ELR (cell line): ENCODE measurements at regions not wholly inside any gene's neighbourhood (a gene's known extent, or its start where the extent isn't known, plus 50 kb on each side); places are given as distances from the start of the nearest gene placed in this dataset.

ENCODE experiments used
- DNase-seq: peaks from one replicate; pipeline ENCODE4 v3.0.0-alpha.2; 2015; ENCODE audit warnings: low read depth

DNA sequence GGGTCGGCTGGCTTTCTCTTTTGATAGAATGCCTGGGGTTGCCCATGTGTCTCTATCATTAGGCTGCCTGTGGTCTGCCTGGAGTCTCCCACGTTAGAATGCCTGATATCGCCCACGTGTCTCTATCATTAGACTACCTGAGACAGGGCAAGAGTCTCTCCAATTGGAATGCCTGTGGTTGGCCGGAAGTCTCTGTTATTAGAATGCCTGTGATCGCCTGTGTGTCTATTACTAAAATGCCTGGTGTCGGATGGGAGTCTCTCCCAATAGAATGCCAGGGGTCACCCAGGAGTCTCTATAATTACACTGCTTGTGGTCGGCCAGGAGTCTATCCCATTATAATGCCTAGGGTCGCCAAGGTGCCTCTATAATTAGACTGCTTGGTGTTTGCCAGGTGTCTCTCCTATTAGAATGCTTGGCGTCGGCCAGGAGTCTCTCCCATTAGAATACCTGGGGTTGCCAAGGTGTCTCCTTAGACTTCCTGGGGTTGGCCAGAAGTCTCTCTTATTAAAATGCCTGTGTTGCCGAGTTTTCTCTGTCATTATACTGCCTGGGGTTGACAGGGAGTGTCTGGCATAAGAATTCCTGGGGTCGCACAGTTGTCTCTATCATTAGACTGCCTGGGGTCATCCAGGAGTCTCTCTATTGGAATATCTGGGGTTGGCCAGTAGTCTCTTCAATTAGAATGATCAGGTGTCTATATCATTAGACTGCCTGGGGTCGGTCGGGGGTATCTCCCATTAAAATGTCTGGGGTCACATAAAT is 2272.8 kb downstream of the TP53TG3F start:
- DNase-seq, result no peak

DNA sequence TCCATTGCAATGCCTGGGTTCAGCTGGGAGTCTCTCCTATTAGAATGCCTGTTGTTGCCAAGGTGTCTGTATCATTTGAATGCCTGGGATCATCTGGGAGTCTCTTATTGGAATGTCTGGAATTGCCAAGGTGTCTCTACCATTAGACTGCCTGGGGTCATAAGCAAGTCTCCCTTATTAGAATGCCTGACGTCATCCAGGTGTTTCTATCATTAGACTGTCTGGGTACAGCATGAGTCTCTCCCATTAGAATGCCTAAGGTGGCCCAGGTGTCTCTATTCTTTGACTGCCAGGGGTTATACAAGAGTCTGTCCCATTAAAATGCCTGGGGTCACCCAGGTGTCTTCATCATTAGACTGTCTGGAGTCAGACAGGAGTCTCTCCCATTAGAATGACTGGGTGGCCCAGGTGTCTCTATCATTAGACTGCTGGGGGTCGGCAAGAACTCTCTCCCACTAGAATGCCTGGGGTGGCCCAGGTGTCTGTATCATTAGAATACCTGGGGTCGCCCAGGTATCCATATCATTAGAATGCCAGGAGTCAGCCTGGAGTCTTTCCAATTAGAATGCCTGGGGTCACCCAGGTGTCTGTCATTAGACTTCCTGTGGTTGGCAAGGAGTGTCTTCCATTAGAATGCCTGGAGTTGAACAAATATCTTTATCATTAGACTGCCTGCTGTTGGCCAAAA is 2274.0 kb downstream of the TP53TG3F start:
- DNase-seq, result no peak

DNA sequence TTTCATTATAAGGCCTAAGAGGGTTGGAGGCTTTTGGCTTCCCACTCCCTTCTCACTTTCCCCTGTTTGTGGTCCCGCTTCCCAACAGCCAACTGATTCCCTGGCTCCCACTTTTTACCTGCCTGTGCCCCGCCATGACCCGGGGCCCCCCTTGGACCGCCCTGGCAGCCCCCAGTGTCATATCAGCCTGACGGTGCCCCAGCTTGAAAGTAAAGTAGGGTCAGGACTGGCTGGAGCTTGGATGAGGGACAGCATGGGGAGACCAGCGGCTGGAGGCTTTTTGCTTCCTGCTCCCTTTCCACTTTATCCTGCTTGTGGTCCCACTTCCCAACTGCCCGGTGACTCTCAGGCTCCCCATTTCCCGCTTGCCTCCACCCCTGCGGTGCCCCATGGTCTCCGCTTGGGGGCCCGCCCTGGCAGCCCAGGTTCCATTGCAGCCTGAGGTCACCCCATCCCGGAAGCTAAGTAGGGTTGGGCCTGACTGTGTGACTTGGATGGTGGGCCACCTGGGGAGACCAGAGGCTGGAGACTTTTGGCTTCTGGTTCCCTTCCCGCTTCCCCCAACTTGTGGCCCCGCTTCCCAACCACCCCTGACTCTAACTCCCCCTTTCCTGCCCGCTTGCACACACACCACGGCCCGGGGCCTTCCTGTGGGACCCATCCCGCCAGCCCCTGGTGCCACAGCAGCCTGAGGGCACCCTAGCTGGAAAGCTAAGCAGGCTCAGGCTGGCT is 2274.7 kb downstream of the TP53TG3F start:
- no peak for DNase-seq

DNA sequence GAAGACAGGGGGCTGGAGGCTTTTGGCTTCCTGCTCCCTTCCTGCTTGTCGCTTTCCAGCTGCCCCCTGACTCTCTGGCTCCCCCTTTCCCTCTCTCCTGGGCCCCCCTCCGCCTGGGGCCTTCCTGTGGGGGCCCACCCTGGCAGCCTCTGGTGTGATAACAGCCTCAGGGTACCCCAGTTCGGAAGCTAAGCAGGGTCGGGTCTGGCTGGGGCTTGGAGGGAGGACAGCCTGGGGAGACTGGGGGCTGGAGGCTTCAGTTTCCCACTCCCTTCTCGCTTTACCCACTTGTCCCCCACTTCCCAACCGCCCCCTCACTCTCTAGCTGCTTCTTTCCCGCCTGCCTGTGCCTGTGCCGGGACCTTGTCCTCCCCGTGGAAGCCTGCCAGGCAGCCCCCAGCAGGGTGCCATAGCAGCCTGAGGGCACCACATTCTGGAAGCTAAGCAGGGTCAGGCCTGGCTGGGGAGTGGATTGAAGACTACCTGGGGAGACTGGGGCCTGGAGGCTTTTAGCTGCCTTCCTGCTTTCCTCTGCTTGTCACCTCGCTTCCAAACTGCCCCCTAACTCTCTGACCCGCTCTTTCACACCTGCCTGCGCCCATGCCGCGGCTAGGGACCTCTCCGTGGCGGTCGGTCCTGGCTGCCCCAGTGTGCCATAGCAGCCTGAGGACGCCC is 2275.5 kb downstream of the TP53TG3F start:
- no peak for DNase-seq

DNA sequence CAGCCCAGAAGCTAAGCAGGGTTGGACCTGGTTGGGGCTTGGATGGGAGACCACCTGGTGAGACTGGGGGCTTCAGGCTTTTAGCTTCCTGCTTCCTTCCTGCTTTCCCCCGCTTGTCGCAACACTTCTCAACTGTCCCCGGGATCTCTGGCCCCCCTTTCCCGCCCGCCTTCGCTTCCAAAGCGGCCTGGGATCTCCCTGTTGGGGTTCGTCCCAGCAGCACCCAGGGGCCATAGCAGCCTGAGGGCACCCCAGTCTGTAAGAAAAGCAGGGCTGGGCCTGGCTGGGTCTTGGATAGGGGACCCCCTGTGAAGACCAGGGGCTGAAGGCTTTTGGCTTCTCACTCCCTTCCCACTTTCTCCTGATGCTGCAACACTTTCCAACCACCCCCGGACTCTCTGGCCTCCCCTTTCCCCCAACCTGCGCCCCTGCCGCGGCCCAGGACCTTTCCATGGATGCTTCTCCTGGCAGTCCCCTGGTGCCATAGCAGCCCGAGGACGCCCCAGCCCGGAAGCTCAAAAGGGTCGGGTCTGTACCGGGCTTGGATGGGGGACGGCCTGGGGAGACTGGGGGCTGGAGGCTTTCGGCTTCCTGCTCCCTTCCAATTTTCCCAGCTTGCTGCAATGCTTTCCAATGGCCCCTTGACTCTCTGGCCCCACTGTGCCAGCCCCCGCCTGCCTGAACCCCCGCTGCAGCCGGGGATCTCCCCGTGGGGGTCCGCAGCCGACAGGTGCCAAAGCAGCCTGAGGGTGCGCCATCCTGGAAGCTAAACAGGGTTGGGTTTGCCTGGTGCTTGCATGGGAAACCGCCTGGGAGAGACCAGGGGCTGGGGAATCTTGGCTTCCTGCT is 2276.2 kb downstream of the TP53TG3F start:
- DNase-seq, result no peak

GRCh38 chr16:35736546-35736945 is 2277.1 kb downstream of the TP53TG3F start:
- no peak for DNase-seq

GRCh38 chr16:35737076-35737475 is 2277.7 kb downstream of the TP53TG3F start:
- DNase-seq, result no peak

GRCh38 chr16:35741546-35741945 is 2282.1 kb downstream of the TP53TG3F start:
- DNase-seq, result no peak

- no peak for DNase-seq
These were observed 2283.8 kb downstream of the TP53TG3F start for GRCh38 chr16:35743101-35743692.

DNA sequence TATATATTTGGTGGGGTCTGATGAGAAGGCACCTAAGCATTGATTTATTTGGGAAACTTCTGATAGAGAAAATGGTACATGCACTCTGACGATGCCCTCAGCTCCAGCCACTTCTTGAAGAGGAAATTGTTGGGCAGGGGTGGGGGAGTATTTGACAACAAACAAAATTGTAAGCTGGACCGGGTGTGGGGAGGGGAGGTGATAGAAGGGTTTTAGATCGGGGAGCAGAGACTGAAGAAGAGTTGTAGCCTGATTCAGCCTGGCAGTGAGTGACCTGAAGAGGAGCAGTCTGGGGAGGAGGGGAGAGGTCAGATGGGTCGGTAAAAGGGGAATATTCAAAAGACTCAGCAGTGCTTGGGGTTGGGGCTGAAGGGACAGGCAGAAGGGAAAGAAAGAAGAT is 2284.7 kb downstream of the TP53TG3F start:
- no peak for DNase-seq

DNA sequence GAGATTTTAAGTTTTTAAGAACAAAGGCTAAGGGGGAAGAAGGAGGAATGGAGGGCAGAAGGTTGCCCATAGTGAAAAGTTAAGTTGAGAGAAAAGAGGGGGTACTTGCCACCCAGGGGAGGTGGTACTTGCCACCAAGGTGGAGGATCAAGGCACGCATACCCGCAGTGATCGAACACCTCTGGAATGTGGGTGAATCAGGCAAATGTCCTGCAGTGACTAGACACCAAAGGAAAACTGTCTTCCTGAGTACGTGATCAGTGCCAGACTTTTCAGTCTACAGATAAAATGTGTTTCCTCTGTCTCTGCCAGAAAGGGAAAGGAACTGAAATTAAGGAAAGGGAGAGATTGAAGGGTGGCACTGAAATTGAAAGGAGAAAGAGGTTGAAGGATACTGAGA is 2285.3 kb downstream of the TP53TG3F start:
- no peak for DNase-seq

- no peak for DNase-seq
These were observed 2285.8 kb downstream of the TP53TG3F start for GRCh38 chr16:35745191-35745590.

DNA sequence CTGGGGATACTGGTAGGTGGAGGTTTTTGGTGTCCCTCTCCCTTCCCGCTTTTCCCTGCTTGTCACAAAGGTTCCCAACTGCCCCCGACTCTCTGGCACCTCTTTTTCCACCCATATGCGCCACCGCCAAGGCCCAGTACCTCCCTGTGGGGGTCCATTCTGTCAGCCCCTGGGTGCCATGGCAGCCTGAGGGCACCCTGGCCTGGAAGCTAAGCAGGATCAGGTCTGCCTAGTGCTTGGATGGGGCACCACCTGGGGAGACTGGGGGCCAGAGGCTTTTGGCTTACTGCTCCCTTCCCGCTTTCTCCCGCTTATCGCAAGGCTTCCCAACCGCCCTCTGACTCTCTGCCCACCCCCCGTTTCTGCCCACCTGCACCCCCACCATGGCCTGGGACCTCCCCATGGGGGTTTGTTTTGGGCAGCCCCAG is 2286.4 kb downstream of the TP53TG3F start:
- no peak for DNase-seq

DNA sequence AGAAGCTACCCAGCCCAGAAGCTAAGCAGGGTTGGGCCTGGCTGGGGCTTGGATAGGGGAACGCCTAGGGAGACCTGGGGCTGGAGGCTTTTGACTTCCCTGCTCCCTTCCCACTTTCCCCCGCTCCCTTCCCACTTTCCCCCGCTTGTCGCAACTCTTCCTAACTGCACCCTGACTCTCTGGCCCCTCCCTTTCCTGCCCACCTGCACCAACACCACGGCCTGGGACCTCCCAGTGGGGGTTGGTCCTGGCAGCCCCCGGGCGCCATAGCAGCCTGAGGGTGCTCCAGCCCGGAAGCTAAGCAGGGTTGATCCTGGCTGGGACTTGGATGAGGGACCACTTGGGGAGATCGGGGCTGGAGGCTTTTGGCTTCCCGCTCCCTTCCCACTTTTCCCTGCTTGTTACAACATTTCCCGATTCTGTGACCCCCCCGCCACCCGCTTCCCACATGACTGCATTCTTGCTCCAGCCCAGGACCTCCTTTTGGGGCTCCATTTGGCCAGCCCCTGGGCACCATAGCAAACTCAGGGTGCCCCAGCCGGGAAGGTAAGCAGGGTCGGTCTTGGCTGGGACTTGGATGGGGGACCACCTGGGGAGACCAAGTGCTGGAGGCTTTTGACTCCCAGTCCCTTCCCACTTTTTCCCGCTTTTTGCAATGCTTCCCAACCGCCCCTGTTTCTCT is 2287.0 kb downstream of the TP53TG3F start:
- no peak for DNase-seq

DNA sequence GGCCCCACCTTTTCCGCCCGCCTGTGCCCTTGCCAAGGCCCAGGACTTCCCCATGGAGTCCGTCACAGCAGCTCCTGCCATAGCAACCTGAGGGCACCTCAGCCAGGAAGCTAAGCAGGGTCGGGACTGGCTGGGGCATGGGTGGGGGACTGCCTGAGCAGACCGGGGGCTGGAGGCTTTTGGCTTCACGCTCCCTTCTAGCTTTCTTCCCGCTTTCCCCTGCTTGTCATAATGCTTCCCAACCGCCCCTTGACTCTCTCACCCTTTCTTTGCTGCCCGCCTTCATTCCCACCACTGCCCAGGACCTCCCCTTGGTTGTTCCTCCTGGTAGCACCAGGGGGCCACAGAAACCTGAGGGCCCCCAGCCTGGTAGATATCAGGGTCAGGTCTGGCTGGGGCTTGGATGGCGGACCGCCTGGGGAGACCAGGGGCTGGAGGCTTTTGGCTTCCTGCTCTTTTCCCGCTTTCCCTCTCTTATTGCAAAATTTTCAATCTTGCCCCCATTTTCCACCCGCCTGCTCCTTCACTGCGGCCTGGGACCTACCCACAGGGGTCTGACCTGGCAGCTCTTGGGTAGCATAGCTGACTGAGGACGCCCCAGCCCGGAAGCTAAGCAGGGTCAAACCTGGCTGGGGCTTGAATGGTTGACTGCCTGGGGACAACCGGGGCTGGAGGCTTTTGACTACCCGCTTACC is 2287.7 kb downstream of the TP53TG3F start:
- DNase-seq, result no peak

DNA sequence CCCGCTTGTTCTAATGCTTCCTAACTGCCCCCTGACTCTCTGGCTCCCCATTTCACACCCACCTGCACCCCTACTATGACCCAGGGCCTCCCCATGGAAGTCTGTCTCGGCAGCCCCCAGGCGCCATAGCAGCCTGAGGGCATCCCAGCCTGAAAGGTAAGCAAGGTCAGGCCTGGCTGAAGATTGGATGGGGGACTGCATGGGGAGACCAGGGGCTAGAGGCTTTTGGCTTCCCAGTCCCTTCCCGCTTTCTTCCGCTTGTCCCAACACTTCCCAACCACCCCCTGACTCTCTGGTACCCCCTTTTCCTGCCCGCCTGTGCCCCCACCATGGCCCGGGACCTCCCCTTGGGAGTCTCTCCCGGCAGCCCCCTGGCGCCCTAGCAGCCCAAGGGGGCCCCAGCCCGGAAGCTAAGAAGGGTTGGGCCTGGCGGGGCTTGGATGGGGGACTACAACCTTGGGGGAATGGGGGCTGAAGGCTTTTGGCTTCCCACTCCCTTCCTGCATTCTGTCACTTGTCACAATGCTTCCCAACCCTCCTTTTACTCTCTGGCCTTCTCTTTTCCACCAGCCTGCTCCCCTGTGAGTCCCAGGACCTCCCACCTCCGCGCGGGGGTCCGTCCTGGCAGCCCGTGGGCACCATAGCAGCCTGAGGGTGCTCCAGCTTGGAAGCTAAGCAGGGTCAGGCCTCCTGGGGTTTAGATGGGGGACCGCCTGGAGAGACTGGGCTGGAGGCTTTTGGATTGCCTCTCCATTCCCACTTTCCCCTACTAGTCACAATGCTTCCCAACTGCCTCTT is 2288.4 kb downstream of the TP53TG3F start:
- no peak for DNase-seq

- DNase-seq, result no peak
These were observed 2289.3 kb downstream of the TP53TG3F start for GRCh38 chr16:35748621-35749252.
